ENCODE measurements at regions not wholly inside any gene's neighbourhood (a gene's known extent, or its start where the extent isn't known, plus 50 kb on each side); places are given as distances from the start of the nearest gene placed in this dataset.

- TF ChIP-seq CTCF (IDR thresholded peaks at IDR 0.05; ENCODE audit: low read length): no peak
- TF ChIP-seq EZH2phosphoT487 (IDR thresholded peaks at IDR 0.05; ENCODE audit: low read length): no peak
- TF ChIP-seq EZH2 (optimal IDR thresholded peaks at IDR 0.05; ENCODE audit: low read depth, low read length): no peak
Observed at GRCh38 chr3:96705895-96706294, 108.5 kb upstream of the EPHA6 start.

Data from MM.1S (cell line).